Lung (tissue), 11 donors: ENCODE measurements at regions not wholly inside any gene's neighbourhood (a gene's known extent, or its start where the extent isn't known, plus 50 kb on each side); places are given as distances from the start of the nearest gene placed in this dataset.

Source experiments
- ATAC-seq: fragments of 200-7000 bp; cut with Tn5 transposase; one replicate; pipeline ENCODE4 v1.9.1; 2020; ENCODE audit warnings: moderate number of reproducible peaks; ENCODE audit not compliant: insufficient read depth, low FRiP score
- DNase-seq, 3 donors: peaks; one replicate each; pipeline ENCODE4 v3.0.0-alpha.2; 2013 to 2017
- H3K27ac ChIP-seq, 2 donors: one replicate each; pipeline ENCODE4 v1.5.1; 2013; ENCODE audit warnings: mild to moderate bottlenecking in 2 of 2, moderate library complexity in 2 of 2, control low read depth in 1 of 2, inconsistent platforms in 1 of 2, low read depth in 1 of 2, low read length in 1 of 2
- H3K27me3 ChIP-seq, 3 donors: one replicate each; pipeline ENCODE4 v1.5.1; 2013; ENCODE audit warnings: low read length in 2 of 3; ENCODE audit not compliant: control insufficient read depth in 3 of 3, insufficient read depth in 3 of 3
- H3K36me3 ChIP-seq, 4 donors: one replicate each; pipeline ENCODE4 v1.5.1; 2013; ENCODE audit warnings: low read length in 4 of 4, mild to moderate bottlenecking in 1 of 4, moderate library complexity in 1 of 4; ENCODE audit not compliant: control insufficient read depth in 4 of 4, insufficient read depth in 4 of 4
- H3K4me1 ChIP-seq, 5 donors: one replicate each; pipeline ENCODE4 v1.5.1; 2013; ENCODE audit warnings: low read length in 5 of 5, mild to moderate bottlenecking in 2 of 5, moderate library complexity in 1 of 5; ENCODE audit not compliant: control insufficient read depth in 5 of 5, insufficient read depth in 5 of 5
- H3K4me3 ChIP-seq: one replicate; pipeline ENCODE4 v1.5.1; 2013; ENCODE audit warnings: mild to moderate bottlenecking, control low read depth, moderate library complexity
- H3K9ac ChIP-seq, 2 donors: one replicate each; pipeline ENCODE4 v1.5.1; 2013; ENCODE audit warnings: low read length in 2 of 2, control low read depth in 1 of 2; ENCODE audit not compliant: insufficient read depth in 1 of 2
- H3K9me3 ChIP-seq, 4 donors: one replicate each; pipeline ENCODE4 v1.5.1; 2013; ENCODE audit warnings: low read length in 3 of 4, mild to moderate bottlenecking in 1 of 4, moderate library complexity in 1 of 4; ENCODE audit not compliant: control insufficient read depth in 4 of 4, insufficient read depth in 3 of 4
- CTCF ChIP-seq: IDR thresholded peaks from 2 replicates; pipeline ENCODE4 v1.5.1; 2012; ENCODE audit warnings: mild to moderate bottlenecking; ENCODE audit errors: control extremely low read depth, extremely low read depth
- WGBS, 2 donors: extraction: QIAGEN DNeasy Blood & Tissue Kit; methylation state at CpG; one replicate each; pipeline ENCODE4 v1.1.7; 2013; 5-methylcytosine and 5-hydroxymethylcytosine counted together
- donor health status: control.
- donor health status: control.
- donor health status: Bipolar disorder and iron deficiency.
- donor health status: healthy.
- donor health status: DM: yes; HTN: yes; CAD: no.

- H3K4me1 ChIP-seq, result no peaks in the 10 kb centered on the region
- ATAC-seq (no peak), DNase-seq (no peak)
- WGBS, 2 donors, result 65 to 75% methylated on average over 5 of the region's 5 CpGs
- TF ChIP-seq CTCF, result no peak
- no peak overlapping the region for H3K9ac ChIP-seq
- H3K9me3 ChIP-seq, result no peaks in the 10 kb centered on the region
- H3K27ac ChIP-seq, result no peak overlapping the region
- H3K36me3 ChIP-seq, result no peaks in the 10 kb centered on the region
- H3K4me3 ChIP-seq, result no peak overlapping the region
- H3K27me3 ChIP-seq, result no peaks in the 10 kb centered on the region
Measured at GRCh38 chr18:45441110-45441847, 174.0 kb upstream of the SLC14A2 start.

GRCh38 chr18:45444040-45444439 is 171.2 kb upstream of the SLC14A2 start:
- no peaks in the 10 kb centered on the region for H3K36me3 ChIP-seq
- H3K27me3 ChIP-seq, result no peaks in the 10 kb centered on the region
- 91 to 92% methylated on average over 1 of the region's 1 CpG for WGBS, 2 donors
- no peak for TF ChIP-seq CTCF
- no peak overlapping the region for H3K27ac ChIP-seq
- no peak overlapping the region for H3K9ac ChIP-seq
- DNase-seq, result no peak
- no peaks in the 10 kb centered on the region for H3K9me3 ChIP-seq
- no peak overlapping the region for H3K4me3 ChIP-seq
- H3K4me1 ChIP-seq, result peaks cover 0 to 16% (median 2%) of the 10 kb centered on the region in 5 donors
- ATAC-seq, result no peak

GRCh38 chr18:45447355-45448265 is 167.7 kb upstream of the SLC14A2 start:
- WGBS, 2 donors, result 49 to 57% methylated on average over 2 of the region's 2 CpGs
- peaks cover 0 to 34% (median 19%) of the 10 kb centered on the region in 5 donors for H3K4me1 ChIP-seq
- no peaks in the 10 kb centered on the region for H3K27me3 ChIP-seq
- TF ChIP-seq CTCF, result no peak
- ATAC-seq (no peak), DNase-seq (no peak)
- no peaks in the 10 kb centered on the region for H3K36me3 ChIP-seq
- no peak overlapping the region for H3K4me3 ChIP-seq
- no peak overlapping the region for H3K27ac ChIP-seq
- no peak overlapping the region for H3K9ac ChIP-seq
- no peaks in the 10 kb centered on the region for H3K9me3 ChIP-seq
